ENCODE measurements at regions not wholly inside any gene's neighbourhood (a gene's known extent, or its start where the extent isn't known, plus 50 kb on each side); places are given as distances from the start of the nearest gene placed in this dataset.

DNA sequence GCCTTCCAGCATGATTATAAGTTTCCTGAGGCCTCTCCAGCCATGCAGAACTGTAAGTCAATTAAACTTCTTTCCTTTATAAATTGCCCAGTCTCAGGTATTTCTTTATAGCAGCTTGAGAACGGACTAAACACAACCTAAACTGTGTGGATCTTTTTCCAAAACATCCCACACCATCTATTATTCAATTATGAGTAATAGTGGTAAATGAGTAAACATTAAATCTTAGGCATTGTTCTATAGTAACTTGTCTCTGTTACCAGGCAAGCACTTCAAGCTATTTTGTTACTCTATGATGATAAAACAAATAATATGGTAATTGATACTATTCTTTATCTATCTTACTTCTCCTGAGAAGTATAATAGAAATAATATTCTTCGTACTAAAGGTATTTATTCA is 536.9 kb upstream of the CHAC2 start:
- POLR2A ChIA-PET = no interaction called here
- DNase-seq (ENCODE audit: low read depth, low spot score) = no peak
- Histone ChIP-seq H3K27me3 (replicated peaks in 1 of 2; ENCODE audit: control insufficient read depth in 2 of 2, insufficient read depth in 2 of 2, low read length in 1 of 2) (no peaks in the 10 kb centered on the region; a peak in 1 of 4 replicates), H3K4me1 (ENCODE audit: control insufficient read depth, insufficient read depth, low read length) (no peaks in the 10 kb centered on the region), H3K79me2 (ENCODE audit: control insufficient read depth, insufficient read depth, low read length) (no peaks in the 10 kb centered on the region), H3K9ac (ENCODE audit: control insufficient read depth, insufficient read depth, low read length) (no peak overlapping the region), H4K20me1 (ENCODE audit: control insufficient read depth, insufficient read depth) (no peaks in the 10 kb centered on the region), H3K36me3 (ENCODE audit: control insufficient read depth in 2 of 2, insufficient read depth in 2 of 2, low read length in 1 of 2) (no peaks in the 10 kb centered on the region), H3K4me2 (ENCODE audit: control insufficient read depth, insufficient read depth) (no peak overlapping the region), H3K9me3 (replicated peaks; ENCODE audit: control insufficient read depth, insufficient read depth, low read length) (no peaks in the 10 kb centered on the region), H3K27ac (ENCODE audit: control insufficient read depth, insufficient read depth) (no peak overlapping the region), H2AFZ (ENCODE audit: control insufficient read depth, low read depth, low read length) (no peak overlapping the region), H3K4me3 (no peak overlapping the region)
- CTCF ChIA-PET = interaction anchor here (0.7 kb wide), 1 partner anchor 43 kb away, joined by 3 read pairs; no protein-coding TSS in a partner anchor
- no TSS peak for BruUV-seq (replicated peaks)
- SMC1A ChIA-PET (ENCODE audit: uncharacterized antibody, unreplicated experiment) = no interaction called here
- intact Hi-C loops (cut with micrococcal nuclease; ENCODE audit: unreplicated experiment) = no loop called here
- RAD21 ChIA-PET (ENCODE audit: unreplicated experiment) = no interaction called here
- in situ Hi-C loops (cut with MboI) = no loop called here
- 23% methylated on average over 2 of the region's 2 CpGs for WGBS (ENCODE audit: insufficient coverage, insufficient replicate concordance, low lambda C conversion rate, missing lambda C conversion rate)
- ATAC-seq = no peak
- no peak for FAIRE-seq
- no peak for TF ChIP-seq CBFB (IDR thresholded peaks at IDR 0.05; ENCODE audit: low read depth)
- TF ChIP-seq GABPA (IDR thresholded peaks at IDR 0.05; ENCODE audit: low read depth) = no peak

DNA sequence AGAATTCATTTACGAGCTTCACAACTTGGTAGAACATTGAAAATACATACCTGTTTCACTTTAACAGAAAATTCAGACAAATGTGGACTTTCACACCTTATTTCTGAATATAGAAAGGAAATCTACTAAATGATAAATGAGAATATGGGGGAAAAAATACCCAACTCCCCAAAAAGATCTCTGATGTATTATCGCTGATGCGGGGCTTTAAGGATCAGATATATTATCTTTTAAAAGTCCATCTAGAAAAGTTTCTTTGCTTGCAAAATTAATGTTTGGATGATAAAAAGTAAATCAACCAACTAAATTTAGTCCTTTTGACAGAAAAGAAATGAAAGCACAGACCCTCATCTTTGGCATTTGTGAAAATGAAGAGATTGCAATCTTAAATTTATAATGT is 540.1 kb upstream of the CHAC2 start:
- Histone ChIP-seq H3K36me3 (ENCODE audit: control insufficient read depth in 2 of 2, insufficient read depth in 2 of 2, low read length in 1 of 2) (no peaks in the 10 kb centered on the region), H3K9ac (ENCODE audit: control insufficient read depth, insufficient read depth, low read length) (no peak overlapping the region), H3K4me1 (ENCODE audit: control insufficient read depth, insufficient read depth, low read length) (no peaks in the 10 kb centered on the region), H2AFZ (ENCODE audit: control insufficient read depth, low read depth, low read length) (no peak overlapping the region), H3K27me3 (replicated peaks in 1 of 2; ENCODE audit: control insufficient read depth in 2 of 2, insufficient read depth in 2 of 2, low read length in 1 of 2) (no peaks in the 10 kb centered on the region; a peak in 1 of 4 replicates), H3K9me3 (replicated peaks; ENCODE audit: control insufficient read depth, insufficient read depth, low read length) (no peaks in the 10 kb centered on the region), H3K4me2 (ENCODE audit: control insufficient read depth, insufficient read depth) (no peak overlapping the region), H3K79me2 (ENCODE audit: control insufficient read depth, insufficient read depth, low read length) (no peaks in the 10 kb centered on the region), H3K4me3 (no peak overlapping the region), H3K27ac (ENCODE audit: control insufficient read depth, insufficient read depth) (no peak overlapping the region), H4K20me1 (ENCODE audit: control insufficient read depth, insufficient read depth) (no peaks in the 10 kb centered on the region)
- in situ Hi-C loops (cut with MboI) (no loop called here), intact Hi-C loops (cut with micrococcal nuclease; ENCODE audit: unreplicated experiment) (no loop called here)
- POLR2A ChIA-PET = no interaction called here
- TF ChIP-seq GATAD2B (conservative IDR thresholded peaks at IDR 0.05; ENCODE audit: low read depth) (no peak), EZH2 (IDR thresholded peaks at IDR 0.05; ENCODE audit: borderline replicate concordance, control insufficient read depth, low read depth, low read length) (no peak), BHLHE40 (IDR thresholded peaks at IDR 0.05; ENCODE audit: borderline replicate concordance in 1 of 2, low read depth in 2 of 2, low read length in 1 of 2) (no peak), STAT3 (IDR thresholded peaks at IDR 0.05; ENCODE audit: low read depth, low read length) (no peak), ATF2 (IDR thresholded peaks at IDR 0.05; ENCODE audit: low read length) (no peak), ZBED1 (IDR thresholded peaks at IDR 0.05; ENCODE audit: borderline replicate concordance) (no peak), SP1 (IDR thresholded peaks at IDR 0.05; ENCODE audit: low read depth, low read length) (no peak), SMC3 (IDR thresholded peaks at IDR 0.05; ENCODE audit: borderline replicate concordance, low read length) (no peak)
- TF ChIP-seq, protein P1, sequence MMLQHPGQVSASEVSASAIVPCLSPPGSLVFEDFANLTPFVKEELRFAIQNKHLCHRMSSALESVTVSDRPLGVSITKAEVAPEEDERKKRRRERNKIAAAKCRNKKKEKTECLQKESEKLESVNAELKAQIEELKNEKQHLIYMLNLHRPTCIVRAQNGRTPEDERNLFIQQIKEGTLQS (IDR thresholded peaks at IDR 0.05; ENCODE audit: borderline replicate concordance, extremely low read depth, low read depth, low read length) = no peak
- TF ChIP-seq, protein P2, sequence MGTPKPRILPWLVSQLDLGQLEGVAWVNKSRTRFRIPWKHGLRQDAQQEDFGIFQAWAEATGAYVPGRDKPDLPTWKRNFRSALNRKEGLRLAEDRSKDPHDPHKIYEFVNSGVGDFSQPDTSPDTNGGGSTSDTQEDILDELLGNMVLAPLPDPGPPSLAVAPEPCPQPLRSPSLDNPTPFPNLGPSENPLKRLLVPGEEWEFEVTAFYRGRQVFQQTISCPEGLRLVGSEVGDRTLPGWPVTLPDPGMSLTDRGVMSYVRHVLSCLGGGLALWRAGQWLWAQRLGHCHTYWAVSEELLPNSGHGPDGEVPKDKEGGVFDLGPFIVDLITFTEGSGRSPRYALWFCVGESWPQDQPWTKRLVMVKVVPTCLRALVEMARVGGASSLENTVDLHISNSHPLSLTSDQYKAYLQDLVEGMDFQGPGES (IDR thresholded peaks at IDR 0.05) = no peak
- TF ChIP-seq, protein P3, sequence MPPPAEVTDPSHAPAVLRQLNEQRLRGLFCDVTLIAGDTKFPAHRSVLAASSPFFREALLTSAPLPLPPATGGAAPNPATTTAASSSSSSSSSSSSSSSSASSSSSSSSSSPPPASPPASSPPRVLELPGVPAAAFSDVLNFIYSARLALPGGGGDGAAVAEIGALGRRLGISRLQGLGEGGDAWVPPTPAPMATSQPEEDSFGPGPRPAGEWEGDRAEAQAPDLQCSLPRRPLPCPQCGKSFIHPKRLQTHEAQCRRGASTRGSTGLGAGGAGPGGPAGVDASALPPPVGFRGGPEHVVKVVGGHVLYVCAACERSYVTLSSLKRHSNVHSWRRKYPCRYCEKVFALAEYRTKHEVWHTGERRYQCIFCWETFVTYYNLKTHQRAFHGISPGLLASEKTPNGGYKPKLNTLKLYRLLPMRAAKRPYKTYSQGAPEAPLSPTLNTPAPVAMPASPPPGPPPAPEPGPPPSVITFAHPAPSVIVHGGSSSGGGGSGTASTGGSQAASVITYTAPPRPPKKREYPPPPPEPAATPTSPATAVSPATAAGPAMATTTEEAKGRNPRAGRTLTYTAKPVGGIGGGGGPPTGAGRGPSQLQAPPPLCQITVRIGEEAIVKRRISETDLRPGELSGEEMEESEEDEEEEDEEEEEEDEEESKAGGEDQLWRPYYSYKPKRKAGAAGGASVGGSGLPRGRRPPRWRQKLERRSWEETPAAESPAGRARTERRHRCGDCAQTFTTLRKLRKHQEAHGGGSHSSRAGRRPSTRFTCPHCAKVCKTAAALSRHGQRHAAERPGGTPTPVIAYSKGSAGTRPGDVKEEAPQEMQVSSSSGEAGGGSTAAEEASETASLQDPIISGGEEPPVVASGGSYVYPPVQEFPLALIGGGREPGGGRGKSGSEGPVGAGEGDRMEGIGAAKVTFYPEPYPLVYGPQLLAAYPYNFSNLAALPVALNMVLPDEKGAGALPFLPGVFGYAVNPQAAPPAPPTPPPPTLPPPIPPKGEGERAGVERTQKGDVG (CRISPR knock-in tag; IDR thresholded peaks at IDR 0.05) = no peak
- ATAC-seq (no peak), DNase-seq (ENCODE audit: low read depth, low spot score) (no peak), FAIRE-seq (no peak)
- WGBS (ENCODE audit: insufficient coverage, insufficient replicate concordance, low lambda C conversion rate, missing lambda C conversion rate) = 71% methylated on average over 3 of the region's 3 CpGs
- no TSS peak for BruUV-seq (replicated peaks)
- RAD21 ChIA-PET (ENCODE audit: unreplicated experiment) = no interaction called here
- SMC1A ChIA-PET (ENCODE audit: uncharacterized antibody, unreplicated experiment) = no interaction called here
- CTCF ChIA-PET = no interaction called here
